Ascending aorta (tissue), 2 donors: ENCODE measurements at regions not wholly inside any gene's neighbourhood (a gene's known extent, or its start where the extent isn't known, plus 50 kb on each side); places are given as distances from the start of the nearest gene placed in this dataset.
"Not testable (repeated sequence)": the region's sequence is repeated elsewhere in the genome, so short reads cannot be mapped to it uniquely, and the experiment has no call there.

ENCODE experiments used
- DNase-seq, 2 donors: peaks; one replicate each; pipeline ENCODE4 v3.0.0-alpha.2; 2019; ENCODE audit warnings: low spot score in 2 of 2
- H3K27ac ChIP-seq, 2 donors: fragments of 200-600 bp; sonication (generic); one replicate each; pipeline ENCODE4 v1.5.1; 2016 to 2017; ENCODE audit warnings: mild to moderate bottlenecking in 1 of 2
- H3K27me3 ChIP-seq: fragments of 200-600 bp; sonication (generic); one replicate; pipeline ENCODE4 v1.5.1; 2017
- H3K36me3 ChIP-seq, 2 donors: fragments of 200-600 bp; sonication (generic); one replicate each; pipeline ENCODE4 v1.5.1; 2016
- H3K4me1 ChIP-seq, 2 donors: fragments of 200-600 bp; sonication (generic); one replicate each; pipeline ENCODE4 v1.5.1; 2016 to 2017; ENCODE audit warnings: mild to moderate bottlenecking in 1 of 2
- H3K4me3 ChIP-seq, 2 donors: fragments of 200-600 bp; sonication (generic); one replicate each; pipeline ENCODE4 v1.5.1; 2016 to 2017; ENCODE audit warnings: mild to moderate bottlenecking in 1 of 2
- H3K9me3 ChIP-seq, 2 donors: fragments of 200-600 bp; sonication (generic); one replicate each; pipeline ENCODE4 v1.5.1; 2016
- CTCF ChIP-seq, 3 experiments: fragments of 200-600 bp in 2 of 3; fragments of 450-650 bp in 1 of 3; sonication (generic) in 2 of 3; IDR thresholded peaks; one replicate each; pipeline ENCODE4 v1.5.1; 2016 to 2019; ENCODE audit warnings: antibody characterized with exemption in 3 of 3, mild to moderate bottlenecking in 1 of 3, moderate library complexity in 1 of 3
- intact Hi-C: fragments of 100-400 bp; cut with DNase I; formaldehyde crosslinking; loops from one replicate; pipeline ENCODE4 v1.15.1; 2023

- DNase-seq: no peak
- intact Hi-C loops: loop anchor here (5.0 kb wide), 1 partner anchor 108 kb away; the partner anchor contains the start of gene DPH5
- TF ChIP-seq CTCF (IDR thresholded peaks at IDR 0.05): no peak
- Histone ChIP-seq H3K9me3 (no peaks in the 10 kb centered on the region), H3K4me3 (no peak overlapping the region), H3K36me3 (no peaks in the 10 kb centered on the region), H3K27ac (no peak overlapping the region), H3K4me1 (peaks cover 0 to 9% of the 10 kb centered on the region in 2 donors), H3K27me3 (no peaks in the 10 kb centered on the region)
Observed at GRCh38 chr1:101135526-101135925, 101.3 kb upstream of the S1PR1 start.

- intact Hi-C loops: no loop called here
- H3K4me1 ChIP-seq: peaks cover 0 to 3% of the 10 kb centered on the region in 2 donors
- H3K27ac ChIP-seq: no peak overlapping the region
- no peak for DNase-seq
- no peaks in the 10 kb centered on the region for H3K27me3 ChIP-seq
- H3K36me3 ChIP-seq: no peaks in the 10 kb centered on the region
- no peak for TF ChIP-seq CTCF (IDR thresholded peaks at IDR 0.05)
- no peak overlapping the region for H3K4me3 ChIP-seq
- H3K9me3 ChIP-seq: no peaks in the 10 kb centered on the region
Observed at GRCh38 chr1:101131239-101131843, 105.5 kb upstream of the S1PR1 start.

- Histone ChIP-seq H3K4me1 (no peaks in the 10 kb centered on the region), H3K27ac (no peak overlapping the region), H3K4me3 (no peak overlapping the region), H3K27me3 (no peaks in the 10 kb centered on the region), H3K36me3 (no peaks in the 10 kb centered on the region), H3K9me3 (no peaks in the 10 kb centered on the region)
- TF ChIP-seq CTCF (IDR thresholded peaks at IDR 0.05): no peak
- intact Hi-C loops: no loop called here
- no peak for DNase-seq
Observed at GRCh38 chr1:101130673-101131072, 105.1 kb upstream of the DPH5 start.

- no peak for TF ChIP-seq CTCF (IDR thresholded peaks at IDR 0.05)
- intact Hi-C loops: no loop called here
- Histone ChIP-seq H3K9me3 (no peaks in the 10 kb centered on the region), H3K27me3 (no peaks in the 10 kb centered on the region), H3K36me3 (no peaks in the 10 kb centered on the region), H3K4me3 (no peak overlapping the region), H3K4me1 (no peaks in the 10 kb centered on the region), H3K27ac (no peak overlapping the region)
- no peak for DNase-seq
Observed at GRCh38 chr1:101128846-101129245, 103.3 kb upstream of the DPH5 start.

GRCh38 chr1:101128211-101128727 is 102.7 kb upstream of the DPH5 start:
- Histone ChIP-seq H3K4me3 (no peak overlapping the region), H3K9me3 (no peaks in the 10 kb centered on the region), H3K36me3 (no peaks in the 10 kb centered on the region), H3K4me1 (no peaks in the 10 kb centered on the region), H3K27me3 (no peaks in the 10 kb centered on the region), H3K27ac (no peak overlapping the region)
- no peak for TF ChIP-seq CTCF (IDR thresholded peaks at IDR 0.05)
- DNase-seq: no peak
- intact Hi-C loops: no loop called here

- H3K27me3 ChIP-seq: no peaks in the 10 kb centered on the region
- H3K4me3 ChIP-seq: no peak overlapping the region
- no peaks in the 10 kb centered on the region for H3K36me3 ChIP-seq
- H3K27ac ChIP-seq: no peak overlapping the region
- no peak for TF ChIP-seq CTCF (IDR thresholded peaks at IDR 0.05)
- no peaks in the 10 kb centered on the region for H3K9me3 ChIP-seq
- H3K4me1 ChIP-seq: no peaks in the 10 kb centered on the region
- intact Hi-C loops: no loop called here
- no peak for DNase-seq
Observed at GRCh38 chr1:101124405-101124804, 98.8 kb upstream of the DPH5 start.

GRCh38 chr1:101123904-101124303 is 98.3 kb upstream of the DPH5 start:
- H3K27me3 ChIP-seq, H3K4me3 ChIP-seq, intact Hi-C loops: not testable (repeated sequence)

More at GRCh38 chr1:101123904-101124303, 98.3 kb upstream of the DPH5 start:
- H3K9me3 ChIP-seq, H3K4me1 ChIP-seq, DNase-seq, H3K36me3 ChIP-seq, H3K27ac ChIP-seq: not testable (repeated sequence)
